Vagina (tissue), 2 donors: ENCODE measurements at regions not wholly inside any gene's neighbourhood (a gene's known extent, or its start where the extent isn't known, plus 50 kb on each side); places are given as distances from the start of the nearest gene placed in this dataset.

Experiments used
- DNase-seq, 2 donors: peaks; one replicate each; pipeline ENCODE4 v3.0.0-alpha.2; 2017; ENCODE audit errors: extremely low spot score in 2 of 2
- H3K27ac ChIP-seq: fragments of 200-600 bp; sonication (generic); one replicate; pipeline ENCODE4 v1.5.1; 2019
- H3K27me3 ChIP-seq: fragments of 200-600 bp; sonication (generic); one replicate; pipeline ENCODE4 v1.5.1; 2019
- H3K36me3 ChIP-seq, 2 donors: fragments of 200-600 bp; sonication (generic); one replicate each; pipeline ENCODE4 v1.5.1; 2017 to 2019
- H3K4me1 ChIP-seq: fragments of 200-600 bp; sonication (generic); one replicate; pipeline ENCODE4 v1.5.1; 2019
- H3K4me3 ChIP-seq, 2 donors: fragments of 200-600 bp; sonication (generic); 1 replicate in 1 of 2; 2 replicates in 1 of 2; pipeline ENCODE4 v1.5.1; 2016 to 2019
- H3K9me3 ChIP-seq: fragments of 200-600 bp; sonication (generic); one replicate; pipeline ENCODE4 v1.5.1; 2019
- CTCF ChIP-seq, 3 experiments: fragments of 450-650 bp in 2 of 3; fragments of 200-600 bp in 1 of 3; sonication (generic) in 1 of 3; IDR thresholded peaks; one replicate each; pipeline ENCODE4 v1.5.1; 2017 to 2019; ENCODE audit warnings: antibody characterized with exemption in 3 of 3, mild to moderate bottlenecking in 2 of 3, moderate library complexity in 2 of 3
- POLR2A ChIP-seq, 2 donors: fragments of 450-650 bp; IDR thresholded peaks; one replicate each; pipeline ENCODE4 v1.6.1; 2017; ENCODE audit warnings: antibody characterized with exemption in 2 of 2, mild to moderate bottlenecking in 2 of 2, moderate library complexity in 2 of 2
- POLR2AphosphoS5 ChIP-seq, 2 donors: sonication (generic); formaldehyde crosslinking; IDR thresholded peaks; one replicate each; pipeline ENCODE4 v1.9.0; 2017; ENCODE audit warnings: antibody characterized with exemption in 2 of 2, mild to moderate bottlenecking in 2 of 2, low read depth in 1 of 2; ENCODE audit not compliant: insufficient read depth in 1 of 2
- intact Hi-C: fragments of 100-400 bp; cut with DNase I; formaldehyde crosslinking; loops from one replicate; pipeline ENCODE4 v1.15.1; 2023

- Histone ChIP-seq H3K4me1 (no peaks in the 10 kb centered on the region), H3K27me3 (no peaks in the 10 kb centered on the region), H3K36me3 (no peaks in the 10 kb centered on the region), H3K9me3 (no peaks in the 10 kb centered on the region), H3K4me3 (no peak overlapping the region), H3K27ac (no peak overlapping the region)
- intact Hi-C loops: loop anchor here (5.0 kb wide), 1 partner anchor 674 kb away; no protein-coding TSS in a partner anchor
- DNase-seq: no peak
- no peak for TF ChIP-seq POLR2A (IDR thresholded peaks at IDR 0.05)
- no peak for TF ChIP-seq CTCF (IDR thresholded peaks at IDR 0.05)
Measured at GRCh38 chr1:118272884-118273283, 87.9 kb upstream of the SPAG17 start.

DNA sequence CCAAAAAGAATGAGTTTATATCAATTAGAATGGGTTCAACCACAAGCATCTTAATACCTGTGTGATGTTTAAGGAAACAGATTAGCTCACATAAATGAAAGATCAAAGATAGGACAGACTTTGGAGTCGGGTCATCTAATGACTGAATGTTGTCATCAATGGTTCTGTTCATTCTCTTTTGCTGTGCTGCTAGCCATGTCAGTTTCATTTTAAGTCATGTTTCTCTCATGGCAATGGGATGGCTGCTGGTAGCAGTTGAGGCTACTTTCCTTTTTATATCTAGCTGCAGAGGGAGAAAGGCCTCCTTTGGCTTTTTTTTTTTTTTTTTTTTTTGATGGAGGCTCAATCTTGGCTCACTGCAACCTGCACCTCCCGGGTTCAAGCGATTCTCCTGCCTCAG is 86.9 kb upstream of the SPAG17 start:
- no peaks in the 10 kb centered on the region for H3K9me3 ChIP-seq
- no peak for DNase-seq
- H3K4me3 ChIP-seq: no peak overlapping the region
- H3K4me1 ChIP-seq: no peaks in the 10 kb centered on the region
- TF ChIP-seq POLR2AphosphoS5 (IDR thresholded peaks at IDR 0.05; ENCODE audit: insufficient read depth in 1 of 2, low read depth in 1 of 2) (no peak), CTCF (IDR thresholded peaks at IDR 0.05) (no peak), POLR2A (IDR thresholded peaks at IDR 0.05) (no peak)
- intact Hi-C loops: loop anchor here (5.0 kb wide), 1 partner anchor 675 kb away; no protein-coding TSS in a partner anchor
- H3K27me3 ChIP-seq: no peaks in the 10 kb centered on the region
- H3K36me3 ChIP-seq: no peaks in the 10 kb centered on the region
- no peak overlapping the region for H3K27ac ChIP-seq

DNA sequence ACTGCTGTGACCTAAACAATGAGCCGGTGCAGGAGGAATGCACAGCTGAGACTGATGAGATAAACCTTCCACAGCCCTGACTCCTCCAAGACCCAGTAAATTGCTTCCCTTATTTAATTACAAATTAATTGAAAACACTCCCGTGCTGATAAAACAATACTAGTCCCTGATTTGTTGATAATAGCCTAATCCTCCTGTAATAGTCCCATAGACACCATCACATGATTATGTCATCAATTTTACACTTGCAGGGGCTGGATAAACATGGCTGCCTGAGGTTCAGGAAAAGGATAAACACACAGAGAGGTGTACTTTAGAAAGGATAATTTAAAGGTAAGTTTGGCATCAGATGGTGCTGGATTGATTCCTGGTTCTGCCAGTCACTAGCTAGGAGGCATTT is 84.6 kb upstream of the SPAG17 start:
- Histone ChIP-seq H3K27ac (no peak overlapping the region), H3K36me3 (no peaks in the 10 kb centered on the region), H3K27me3 (no peaks in the 10 kb centered on the region), H3K4me1 (no peaks in the 10 kb centered on the region), H3K9me3 (no peaks in the 10 kb centered on the region), H3K4me3 (no peak overlapping the region)
- no peak for TF ChIP-seq POLR2AphosphoS5 (IDR thresholded peaks at IDR 0.05; ENCODE audit: insufficient read depth in 1 of 2, low read depth in 1 of 2)
- no peak for TF ChIP-seq POLR2A (IDR thresholded peaks at IDR 0.05)
- TF ChIP-seq CTCF (IDR thresholded peaks at IDR 0.05): no peak
- DNase-seq: no peak
- intact Hi-C loops: no loop called here

DNA sequence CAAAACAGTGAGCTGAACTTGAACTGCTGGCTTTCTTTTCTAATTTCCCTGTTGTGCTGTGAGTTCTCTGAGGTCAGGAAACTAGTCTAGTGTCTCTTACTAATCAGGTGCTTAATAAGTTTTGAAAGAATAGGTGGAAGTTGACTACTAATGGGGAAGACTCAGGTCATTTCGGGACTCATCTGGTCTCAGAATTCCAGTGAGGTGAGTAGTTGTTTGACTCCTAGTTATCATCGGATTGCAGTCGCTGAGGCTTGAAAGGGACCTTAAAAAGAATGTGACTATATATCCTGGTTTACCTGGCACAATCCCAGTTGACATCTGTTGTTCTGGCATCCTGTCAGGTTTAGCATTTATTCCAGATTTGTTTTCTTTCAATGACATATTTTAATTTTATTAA is 81.4 kb upstream of the SPAG17 start:
- Histone ChIP-seq H3K4me3 (no peak overlapping the region), H3K36me3 (no peaks in the 10 kb centered on the region), H3K27ac (no peak overlapping the region), H3K9me3 (no peaks in the 10 kb centered on the region), H3K4me1 (no peaks in the 10 kb centered on the region), H3K27me3 (no peaks in the 10 kb centered on the region)
- TF ChIP-seq POLR2A (IDR thresholded peaks at IDR 0.05) (no peak), CTCF (IDR thresholded peaks at IDR 0.05) (no peak), POLR2AphosphoS5 (IDR thresholded peaks at IDR 0.05; ENCODE audit: insufficient read depth in 1 of 2, low read depth in 1 of 2) (no peak)
- DNase-seq: no peak
- intact Hi-C loops: no loop called here

DNA sequence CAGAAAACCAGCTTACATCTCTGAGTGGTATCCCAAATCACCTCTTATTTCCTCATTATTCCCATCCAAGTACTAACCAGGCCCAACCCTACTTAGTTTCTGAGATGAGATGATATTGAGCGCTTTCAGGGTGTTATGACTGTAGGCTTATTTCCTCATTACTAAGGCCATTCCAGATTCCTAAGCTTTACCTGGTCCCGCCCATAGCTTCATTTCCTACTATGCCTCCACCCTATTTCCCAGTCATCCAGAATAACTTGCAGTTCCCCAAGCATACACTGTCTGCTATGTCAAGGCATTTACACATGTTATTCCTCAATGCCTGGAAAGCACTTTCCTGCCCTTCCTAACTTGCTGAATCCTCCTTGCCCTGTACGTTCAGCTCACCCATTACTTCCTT is 79.3 kb upstream of the SPAG17 start:
- H3K27ac ChIP-seq: no peak overlapping the region
- TF ChIP-seq POLR2A (IDR thresholded peaks at IDR 0.05) (no peak), CTCF (IDR thresholded peaks at IDR 0.05) (no peak), POLR2AphosphoS5 (IDR thresholded peaks at IDR 0.05; ENCODE audit: insufficient read depth in 1 of 2, low read depth in 1 of 2) (no peak)
- intact Hi-C loops: no loop called here

More for the DNA sequence above, 79.3 kb upstream of the SPAG17 start:
- no peak for DNase-seq
- H3K36me3 ChIP-seq: no peaks in the 10 kb centered on the region
- H3K9me3 ChIP-seq: no peaks in the 10 kb centered on the region
- no peaks in the 10 kb centered on the region for H3K4me1 ChIP-seq
- no peaks in the 10 kb centered on the region for H3K27me3 ChIP-seq
- H3K4me3 ChIP-seq: no peak overlapping the region
